GM12872 (cell line): ENCODE measurements at regions not wholly inside any gene's neighbourhood (a gene's known extent, or its start where the extent isn't known, plus 50 kb on each side); places are given as distances from the start of the nearest gene placed in this dataset.

ENCODE experiments used
- TF ChIP-seq, protein P1 (sequence below): IDR thresholded peaks from 3 replicates; pipeline ENCODE4 v1.5.1; 2011; ENCODE audit warnings: low read depth, mild to moderate bottlenecking, low read length, moderate library complexity; ENCODE audit not compliant: insufficient read depth

GRCh38 chr14:76929927-76930326, 98.6 kb downstream of the IRF2BPL start:
- TF ChIP-seq, protein P1, sequence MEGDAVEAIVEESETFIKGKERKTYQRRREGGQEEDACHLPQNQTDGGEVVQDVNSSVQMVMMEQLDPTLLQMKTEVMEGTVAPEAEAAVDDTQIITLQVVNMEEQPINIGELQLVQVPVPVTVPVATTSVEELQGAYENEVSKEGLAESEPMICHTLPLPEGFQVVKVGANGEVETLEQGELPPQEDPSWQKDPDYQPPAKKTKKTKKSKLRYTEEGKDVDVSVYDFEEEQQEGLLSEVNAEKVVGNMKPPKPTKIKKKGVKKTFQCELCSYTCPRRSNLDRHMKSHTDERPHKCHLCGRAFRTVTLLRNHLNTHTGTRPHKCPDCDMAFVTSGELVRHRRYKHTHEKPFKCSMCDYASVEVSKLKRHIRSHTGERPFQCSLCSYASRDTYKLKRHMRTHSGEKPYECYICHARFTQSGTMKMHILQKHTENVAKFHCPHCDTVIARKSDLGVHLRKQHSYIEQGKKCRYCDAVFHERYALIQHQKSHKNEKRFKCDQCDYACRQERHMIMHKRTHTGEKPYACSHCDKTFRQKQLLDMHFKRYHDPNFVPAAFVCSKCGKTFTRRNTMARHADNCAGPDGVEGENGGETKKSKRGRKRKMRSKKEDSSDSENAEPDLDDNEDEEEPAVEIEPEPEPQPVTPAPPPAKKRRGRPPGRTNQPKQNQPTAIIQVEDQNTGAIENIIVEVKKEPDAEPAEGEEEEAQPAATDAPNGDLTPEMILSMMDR, result no peak

DNA sequence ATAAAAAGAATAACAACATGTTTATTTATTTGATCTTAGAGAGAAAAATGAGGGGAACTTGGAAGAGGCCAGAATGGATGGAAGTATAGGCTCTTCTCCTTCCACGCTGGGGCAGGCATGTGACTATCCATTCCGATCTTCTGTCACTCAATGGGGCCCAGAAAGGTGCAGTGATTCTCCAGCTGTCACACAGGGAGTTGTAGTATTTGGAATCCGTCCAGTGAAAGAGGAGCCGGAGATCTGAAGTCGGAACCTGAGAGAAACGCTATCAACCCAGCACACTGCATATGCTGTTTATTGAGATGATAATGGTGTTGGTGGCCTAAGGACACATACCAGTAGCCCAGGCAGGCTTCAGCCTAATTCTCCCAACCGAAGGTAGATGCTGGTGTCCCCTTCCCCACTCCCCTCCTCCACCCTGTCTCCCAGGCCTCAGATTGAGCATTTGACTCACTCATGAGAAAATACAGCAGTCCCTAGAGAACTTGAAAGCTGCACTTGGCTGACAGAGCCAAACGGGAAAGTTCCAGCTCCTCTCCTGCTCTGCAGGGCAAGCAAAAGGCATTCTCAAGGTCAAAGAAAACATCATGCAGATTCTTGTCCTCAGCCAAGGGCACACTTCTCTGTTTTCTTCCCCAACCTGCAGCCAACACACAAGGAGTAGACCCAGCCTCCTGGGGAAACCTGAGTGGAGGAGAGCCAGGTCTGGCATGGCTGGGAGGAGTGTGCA, 100.4 kb downstream of the IRF2BPL start:
- TF ChIP-seq, protein P1, result no peak

DNA sequence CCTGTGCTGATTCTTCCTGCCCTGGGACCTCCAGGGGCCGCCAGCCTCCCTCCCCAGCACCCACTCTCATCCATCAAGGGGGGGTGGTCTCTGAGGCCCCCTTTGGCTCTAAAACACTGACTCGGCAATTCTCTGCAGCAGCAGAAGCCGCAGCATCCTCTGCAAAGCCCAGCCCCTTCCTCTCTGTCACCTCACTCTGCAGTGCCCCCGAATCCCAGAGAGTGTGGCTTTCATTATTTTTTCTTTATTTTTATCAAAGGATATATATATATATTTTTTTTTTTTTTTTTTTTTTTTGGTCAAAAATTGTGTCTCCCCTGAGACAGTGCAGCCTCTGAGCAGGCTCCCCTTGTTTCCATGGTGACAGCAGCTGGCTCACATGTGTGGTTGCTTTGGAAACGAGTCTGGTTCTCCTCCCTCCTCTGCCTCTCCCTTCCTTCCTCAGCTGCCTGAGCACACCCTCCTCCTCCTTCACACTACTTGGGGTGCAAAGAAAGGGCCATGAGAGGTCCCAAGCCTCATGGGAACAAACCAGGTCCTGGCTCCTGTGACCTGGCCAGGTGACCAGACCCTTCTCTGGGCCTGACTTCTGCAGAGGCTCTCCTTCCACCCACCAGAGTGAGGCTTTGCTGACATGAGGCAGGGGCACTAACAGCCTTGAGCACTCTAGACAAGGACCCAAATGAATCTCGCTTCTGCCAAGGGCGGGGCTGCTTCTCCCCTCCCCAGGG, 100.5 kb downstream of the LRRC74A start:
- TF ChIP-seq, protein P1, result no peak

- TF ChIP-seq, protein P1, result no peak
These were observed 98.9 kb downstream of the LRRC74A start for GRCh38 chr14:76925097-76925441.

GRCh38 chr14:76924371-76925096, 98.3 kb downstream of the LRRC74A start:
- TF ChIP-seq, protein P1, result no peak

- TF ChIP-seq, protein P1, result no peak
These were observed 97.5 kb downstream of the LRRC74A start for GRCh38 chr14:76923431-76924370.
